Transverse colon (tissue), 3 donors: ENCODE measurements at regions not wholly inside any gene's neighbourhood (a gene's known extent, or its start where the extent isn't known, plus 50 kb on each side); places are given as distances from the start of the nearest gene placed in this dataset.

ENCODE experiments used
- EP300 ChIP-seq: sonication (generic); formaldehyde crosslinking; IDR thresholded peaks from one replicate; pipeline ENCODE4 v1.6.1; 2017; ENCODE audit warnings: antibody characterized with exemption, low read depth
- POLR2A ChIP-seq: fragments of 450-650 bp; IDR thresholded peaks from one replicate; pipeline ENCODE4 v1.6.1; 2016; ENCODE audit warnings: antibody characterized with exemption, mild to moderate bottlenecking, moderate library complexity
- TF ChIP-seq, protein P1 (sequence below), 5 experiments: fragments of 200-600 bp in 3 of 5; fragments of 450-650 bp in 2 of 5; sonication (generic) in 3 of 5; IDR thresholded peaks; 1 replicate in 2 of 5; 2 replicates in 3 of 5; pipeline ENCODE4 v1.5.1; 2016 to 2017; ENCODE audit warnings: antibody characterized with exemption in 5 of 5, inconsistent platforms in 3 of 5, mild to moderate bottlenecking in 2 of 5, moderate library complexity in 1 of 5

DNA sequence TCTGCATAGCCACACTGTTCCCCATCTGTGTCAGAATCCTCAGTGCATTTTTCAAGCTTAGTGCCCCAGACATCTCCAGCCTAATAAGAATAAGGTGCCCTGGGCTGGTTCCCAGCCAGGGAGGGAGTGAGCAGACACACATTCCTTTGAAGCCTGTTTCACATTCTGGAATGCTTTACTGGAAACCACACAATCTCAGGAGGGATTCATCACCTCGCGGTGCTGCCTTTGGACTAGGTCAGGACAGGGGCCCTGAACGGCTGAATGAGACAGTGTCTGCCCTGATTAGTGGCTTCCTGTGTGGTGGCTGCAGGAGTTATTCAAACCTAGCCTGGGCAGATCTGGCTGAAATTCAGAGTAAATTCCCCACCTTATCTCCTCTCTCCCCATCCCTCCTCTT, 108.0 kb upstream of the LDAH start:
- TF ChIP-seq, protein P1, sequence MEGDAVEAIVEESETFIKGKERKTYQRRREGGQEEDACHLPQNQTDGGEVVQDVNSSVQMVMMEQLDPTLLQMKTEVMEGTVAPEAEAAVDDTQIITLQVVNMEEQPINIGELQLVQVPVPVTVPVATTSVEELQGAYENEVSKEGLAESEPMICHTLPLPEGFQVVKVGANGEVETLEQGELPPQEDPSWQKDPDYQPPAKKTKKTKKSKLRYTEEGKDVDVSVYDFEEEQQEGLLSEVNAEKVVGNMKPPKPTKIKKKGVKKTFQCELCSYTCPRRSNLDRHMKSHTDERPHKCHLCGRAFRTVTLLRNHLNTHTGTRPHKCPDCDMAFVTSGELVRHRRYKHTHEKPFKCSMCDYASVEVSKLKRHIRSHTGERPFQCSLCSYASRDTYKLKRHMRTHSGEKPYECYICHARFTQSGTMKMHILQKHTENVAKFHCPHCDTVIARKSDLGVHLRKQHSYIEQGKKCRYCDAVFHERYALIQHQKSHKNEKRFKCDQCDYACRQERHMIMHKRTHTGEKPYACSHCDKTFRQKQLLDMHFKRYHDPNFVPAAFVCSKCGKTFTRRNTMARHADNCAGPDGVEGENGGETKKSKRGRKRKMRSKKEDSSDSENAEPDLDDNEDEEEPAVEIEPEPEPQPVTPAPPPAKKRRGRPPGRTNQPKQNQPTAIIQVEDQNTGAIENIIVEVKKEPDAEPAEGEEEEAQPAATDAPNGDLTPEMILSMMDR (IDR thresholded peaks at IDR 0.05) = no peak
- no peak for TF ChIP-seq POLR2A
- TF ChIP-seq EP300 = no peak
